NB4 (cell line): ENCODE measurements at regions not wholly inside any gene's neighbourhood (a gene's known extent, or its start where the extent isn't known, plus 50 kb on each side); places are given as distances from the start of the nearest gene placed in this dataset.

Experiments
- CTCF ChIP-seq: IDR thresholded peaks from one replicate; pipeline ENCODE4 v1.5.1; 2012; ENCODE audit warnings: low read depth, low read length
- MAX ChIP-seq: IDR thresholded peaks from 2 replicates; pipeline ENCODE4 v1.6.1; 2011; ENCODE audit warnings: low read depth, low read length
- MYC ChIP-seq: IDR thresholded peaks from 2 replicates; pipeline ENCODE4 v1.6.1; 2011; ENCODE audit warnings: low read depth, low read length
- POLR2A ChIP-seq: IDR thresholded peaks from 2 replicates; pipeline ENCODE4 v1.6.1; 2011; ENCODE audit warnings: mild to moderate bottlenecking; ENCODE audit not compliant: insufficient read length; ENCODE audit errors: extremely low read depth

- TF ChIP-seq POLR2A (no peak), CTCF (no peak), MAX (no peak), MYC (no peak)
Observed at GRCh38 chr21:22343721-22344120, 1345.5 kb downstream of the NCAM2 start.
